Naive B cell (primary cell): ENCODE measurements at regions not wholly inside any gene's neighbourhood (a gene's known extent, or its start where the extent isn't known, plus 50 kb on each side); places are given as distances from the start of the nearest gene placed in this dataset.
"Not testable (repeated sequence)": the region's sequence is repeated elsewhere in the genome, so short reads cannot be mapped to it uniquely, and the experiment has no call there.

Source experiments
- ATAC-seq, 2 donors: fragments of 150-1000 bp; cut with Tn5 transposase; 2 replicates each; pipeline ENCODE4 v1.10.0; 2021; ENCODE audit warnings: low read depth in 2 of 2, mild to moderate bottlenecking in 2 of 2, moderate library complexity in 2 of 2
- DNase-seq: peaks from one replicate; pipeline ENCODE4 v3.0.0; 2022
- H3K27ac Mint-ChIP-seq, 6 donors: one replicate each; pipeline ENCODE4 v1.8.0; 2020 to 2022; ENCODE audit warnings: mild to moderate bottlenecking in 6 of 6, mixed read lengths in 6 of 6, moderate library complexity in 5 of 6, inconsistent platforms in 2 of 6
- H3K27me3 Mint-ChIP-seq, 3 donors: one replicate each; pipeline ENCODE4 v1.8.0; 2021 to 2022; ENCODE audit warnings: mixed read lengths in 3 of 3, mild to moderate bottlenecking in 1 of 3
- H3K36me3 Mint-ChIP-seq, 2 donors: one replicate each; pipeline ENCODE4 v1.8.0; 2020 to 2022; ENCODE audit warnings: mixed read lengths in 2 of 2, inconsistent platforms in 1 of 2, mild to moderate bottlenecking in 1 of 2
- H3K4me1 Mint-ChIP-seq, 3 donors: one replicate each; pipeline ENCODE4 v1.8.0; 2020 to 2022; ENCODE audit warnings: mixed read lengths in 3 of 3, inconsistent platforms in 1 of 3, mild to moderate bottlenecking in 1 of 3, moderate library complexity in 1 of 3
- H3K4me3 Mint-ChIP-seq, 8 donors: one replicate each; pipeline ENCODE4 v1.8.0; 2020 to 2022; ENCODE audit warnings: mild to moderate bottlenecking in 8 of 8, mixed read lengths in 8 of 8, moderate library complexity in 8 of 8, inconsistent platforms in 2 of 8
- H3K9me3 Mint-ChIP-seq, 7 donors: one replicate each; pipeline ENCODE4 v1.8.0; 2020 to 2022; ENCODE audit warnings: mixed read lengths in 7 of 7, mild to moderate bottlenecking in 5 of 7, inconsistent platforms in 2 of 7, moderate library complexity in 1 of 7

DNA sequence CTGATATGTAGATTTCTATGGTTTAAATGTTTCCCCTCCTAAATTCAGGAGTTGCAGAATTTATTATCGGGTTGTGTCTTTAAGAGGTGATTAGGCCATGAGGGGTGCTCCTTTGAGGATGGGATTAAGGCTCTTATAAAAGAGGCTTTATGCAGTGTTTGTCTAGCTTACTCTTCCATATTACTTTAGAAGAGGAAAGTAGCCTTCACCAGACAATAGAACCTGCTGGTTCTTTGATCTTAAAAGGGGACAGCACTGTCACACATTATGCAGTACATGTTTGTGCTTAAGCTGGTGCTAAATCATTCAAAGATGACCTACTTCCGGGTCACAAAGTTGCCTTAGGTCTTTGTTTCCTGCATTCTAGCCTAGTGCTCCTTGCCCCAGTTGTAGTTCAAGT lies 81.0 kb downstream of the CPXCR1 start:
- Mint-ChIP-seq H3K27ac (no peak overlapping the region), H3K36me3 (no peaks in the 10 kb centered on the region), H3K9me3 (peaks cover 0 to 11% (median 0%) of the 10 kb centered on the region in 7 donors), H3K27me3 (no peaks in the 10 kb centered on the region), H3K4me1 (no peaks in the 10 kb centered on the region), H3K4me3 (no peak overlapping the region)
- ATAC-seq (no peak), DNase-seq (no peak)

DNA sequence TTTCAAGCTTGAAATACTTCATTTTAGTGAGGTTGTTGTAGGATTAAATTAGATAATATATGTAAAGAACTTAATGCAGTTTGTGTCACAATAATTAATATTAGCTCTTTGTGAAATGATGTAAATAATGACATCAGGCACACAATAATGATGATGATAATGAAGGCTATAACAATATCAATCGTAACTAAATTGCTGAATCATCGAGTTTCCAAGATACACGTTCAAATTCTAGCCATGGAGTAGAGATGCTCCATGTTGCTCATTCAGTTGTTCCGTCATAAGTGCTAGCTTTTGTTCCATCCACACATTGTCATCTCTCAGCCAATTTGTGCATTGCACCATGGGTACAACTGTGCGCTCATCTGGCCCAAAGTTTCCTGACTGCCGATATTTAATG lies 83.1 kb downstream of the CPXCR1 start:
- Mint-ChIP-seq H3K9me3 (peaks cover 0 to 8% (median 0%) of the 10 kb centered on the region in 7 donors), H3K27me3 (no peaks in the 10 kb centered on the region), H3K36me3 (no peaks in the 10 kb centered on the region), H3K4me1 (no peaks in the 10 kb centered on the region), H3K27ac (no peak overlapping the region), H3K4me3 (no peak overlapping the region)
- no peak for DNase-seq
- ATAC-seq: no peak

DNA sequence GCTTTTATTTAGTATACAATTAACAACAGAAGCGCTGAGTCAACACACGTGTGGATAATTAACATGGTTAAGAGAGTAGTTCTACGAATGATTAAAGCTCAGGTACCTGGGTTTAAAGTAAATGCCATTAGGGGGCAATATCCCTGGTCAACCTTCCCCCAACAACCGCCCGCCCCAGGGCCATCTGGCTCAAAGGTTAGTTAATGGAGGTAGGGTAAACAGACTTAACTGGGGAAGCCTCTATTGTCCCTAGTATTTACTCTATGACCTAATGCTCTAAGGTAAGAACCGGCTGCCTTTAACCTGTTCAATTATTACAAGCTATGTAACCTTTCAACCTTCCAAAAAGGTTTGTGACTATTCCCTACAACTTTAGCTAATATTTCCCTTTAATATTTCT lies 90.7 kb downstream of the CPXCR1 start:
- H3K27ac Mint-ChIP-seq, H3K36me3 Mint-ChIP-seq, ATAC-seq, H3K4me1 Mint-ChIP-seq, H3K27me3 Mint-ChIP-seq, H3K4me3 Mint-ChIP-seq, DNase-seq: not testable (repeated sequence)
- peaks cover 0 to 11% (median 5%) of the 10 kb centered on the region in 7 donors for H3K9me3 Mint-ChIP-seq

DNA sequence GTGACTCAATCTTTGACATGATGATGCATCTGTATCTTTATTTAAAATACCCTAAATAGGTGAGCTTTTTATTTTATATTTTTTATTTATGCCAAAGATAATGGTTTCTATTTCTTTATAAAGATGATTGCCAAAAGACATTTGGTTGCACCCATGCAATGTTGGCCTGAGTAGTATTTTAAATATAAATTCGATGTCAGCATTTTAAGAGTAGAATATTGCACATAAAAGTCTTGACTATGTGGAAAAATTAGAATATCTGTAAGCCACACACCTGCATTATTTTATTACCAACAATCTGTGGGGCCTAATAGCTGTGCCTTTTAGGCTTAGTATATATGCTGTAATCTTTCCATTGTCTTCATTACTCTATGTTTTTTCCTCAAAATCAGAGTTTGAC lies 91.4 kb downstream of the CPXCR1 start:
- Mint-ChIP-seq H3K27me3 (no peaks in the 10 kb centered on the region), H3K4me3 (no peak overlapping the region), H3K36me3 (no peaks in the 10 kb centered on the region), H3K4me1 (no peaks in the 10 kb centered on the region), H3K27ac (no peak overlapping the region), H3K9me3 (peaks cover 0 to 11% (median 5%) of the 10 kb centered on the region in 7 donors)
- DNase-seq (no peak), ATAC-seq (no peak)

DNA sequence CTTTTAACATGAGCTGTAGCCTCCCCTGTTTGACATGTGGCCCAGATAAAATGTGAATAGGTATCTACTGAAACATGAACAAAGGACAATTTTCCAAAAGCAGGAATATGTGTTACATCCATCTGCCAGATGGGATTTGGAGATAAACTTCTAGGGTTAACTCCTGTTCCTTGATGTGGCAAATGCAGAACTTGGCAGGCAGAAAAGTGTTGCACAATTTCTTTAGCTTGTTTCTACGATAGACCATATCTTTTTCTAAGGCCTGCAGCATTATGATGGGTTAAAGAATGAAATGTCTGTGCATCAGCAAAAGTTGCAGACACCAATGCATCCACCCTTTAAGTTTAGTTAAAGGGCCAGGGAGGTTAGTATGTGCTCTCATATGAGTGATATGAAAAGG lies 96.8 kb downstream of the CPXCR1 start:
- DNase-seq, H3K4me3 Mint-ChIP-seq, H3K27me3 Mint-ChIP-seq, H3K4me1 Mint-ChIP-seq, ATAC-seq, H3K36me3 Mint-ChIP-seq, H3K27ac Mint-ChIP-seq: not testable (repeated sequence)
- H3K9me3 Mint-ChIP-seq: peaks cover 3 to 10% (median 5%) of the 10 kb centered on the region in 7 donors

DNA sequence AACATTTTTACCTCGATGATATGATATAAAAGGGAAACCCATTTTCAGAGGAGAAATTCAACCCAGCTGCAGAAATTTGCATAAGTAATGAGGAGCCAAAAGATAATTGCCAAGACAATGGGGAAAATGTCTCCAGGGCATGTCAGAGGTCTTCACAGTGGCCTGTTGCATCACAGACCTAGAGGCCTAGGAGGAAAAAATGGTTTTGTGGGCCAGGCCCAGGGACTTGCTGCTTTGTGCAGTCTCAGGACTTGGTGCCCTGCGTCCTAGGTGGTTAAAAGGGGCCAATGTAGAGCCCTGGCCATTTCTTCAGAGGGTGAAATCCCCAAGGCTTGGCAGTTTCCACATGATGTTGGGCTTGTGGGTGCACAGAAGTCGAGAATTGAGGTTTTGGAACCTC lies 106.9 kb downstream of the CPXCR1 start:
- H3K4me1 Mint-ChIP-seq: no peaks in the 10 kb centered on the region
- no peak for ATAC-seq
- no peaks in the 10 kb centered on the region for H3K27me3 Mint-ChIP-seq
- H3K9me3 Mint-ChIP-seq: peaks cover 2 to 14% (median 12%) of the 10 kb centered on the region in 7 donors
- DNase-seq: no peak
- no peak overlapping the region for H3K4me3 Mint-ChIP-seq
- no peaks in the 10 kb centered on the region for H3K36me3 Mint-ChIP-seq
- H3K27ac Mint-ChIP-seq: no peak overlapping the region

DNA sequence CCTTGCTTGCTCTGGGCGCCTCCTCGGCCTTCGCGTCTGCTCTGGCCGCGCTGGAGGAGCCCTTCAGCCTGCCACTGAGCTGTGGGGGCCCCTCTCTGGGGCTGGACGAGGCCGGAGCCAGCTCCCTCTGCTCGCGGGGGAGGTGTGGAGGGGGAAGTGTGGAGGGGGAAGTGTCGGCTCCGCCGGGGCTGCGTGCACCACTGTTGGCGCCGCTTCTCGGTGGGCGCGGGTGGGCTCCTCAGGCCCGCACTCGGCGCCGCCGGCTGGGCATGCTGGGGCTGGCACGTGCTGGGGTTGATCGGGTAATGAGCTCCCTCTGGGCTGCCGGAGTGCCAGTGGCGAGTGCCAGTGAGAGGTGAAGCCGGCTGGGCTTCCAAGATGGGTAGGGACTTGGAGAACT lies 116.7 kb downstream of the CPXCR1 start:
- Mint-ChIP-seq H3K36me3 (no peaks in the 10 kb centered on the region), H3K4me1 (no peaks in the 10 kb centered on the region), H3K27ac (no peak overlapping the region), H3K4me3 (no peak overlapping the region), H3K9me3 (peaks cover 0 to 8% (median 3%) of the 10 kb centered on the region in 7 donors), H3K27me3 (no peaks in the 10 kb centered on the region)
- no peak for DNase-seq
- ATAC-seq: no peak

DNA sequence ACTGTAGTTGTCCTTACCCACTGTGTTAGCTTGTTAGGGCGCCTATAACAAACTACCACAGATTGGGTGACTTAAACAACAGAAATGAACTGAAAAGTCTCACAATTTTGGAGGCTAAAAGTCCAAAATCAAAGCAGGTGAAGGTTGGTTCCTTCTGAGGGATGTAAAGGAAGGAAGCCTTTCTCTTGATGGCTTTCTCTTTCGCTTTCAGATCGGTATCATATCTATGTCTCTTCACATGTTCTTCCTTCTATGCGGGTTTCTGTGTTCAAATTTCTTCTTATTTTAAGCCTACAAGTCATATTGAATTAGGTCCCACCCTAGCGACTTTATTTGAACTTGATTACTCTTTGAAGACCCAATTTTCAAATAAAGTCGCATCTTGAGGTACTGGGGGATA lies 118.6 kb downstream of the CPXCR1 start:
- H3K4me1 Mint-ChIP-seq: no peaks in the 10 kb centered on the region
- no peak for ATAC-seq
- no peak for DNase-seq
- H3K9me3 Mint-ChIP-seq: peaks cover 0 to 8% (median 3%) of the 10 kb centered on the region in 7 donors
- H3K4me3 Mint-ChIP-seq: no peak overlapping the region
- no peaks in the 10 kb centered on the region for H3K27me3 Mint-ChIP-seq
- H3K27ac Mint-ChIP-seq: no peak overlapping the region
- no peaks in the 10 kb centered on the region for H3K36me3 Mint-ChIP-seq

DNA sequence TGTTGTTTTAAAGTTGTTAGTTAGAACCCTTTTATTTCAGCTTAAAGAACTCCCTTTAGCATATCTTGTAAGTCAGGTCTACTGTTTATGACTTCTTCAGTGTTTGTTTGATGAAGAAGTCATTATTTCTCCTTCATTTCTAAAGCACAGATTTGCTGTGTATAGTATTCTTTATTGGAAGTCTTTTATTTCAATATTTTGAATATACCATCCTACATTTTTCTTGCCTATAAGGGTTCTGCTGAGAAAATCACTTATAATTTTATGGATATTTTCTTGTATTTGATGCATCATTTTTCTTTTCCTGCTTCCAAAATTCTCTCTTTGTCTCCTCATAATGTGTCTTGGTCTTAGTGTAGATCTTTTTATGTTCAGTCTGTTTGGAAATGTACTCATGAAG lies 134.5 kb downstream of the CPXCR1 start:
- Mint-ChIP-seq H3K27ac (no peak overlapping the region), H3K36me3 (no peaks in the 10 kb centered on the region), H3K9me3 (peaks cover 0 to 6% (median 4%) of the 10 kb centered on the region in 7 donors), H3K27me3 (no peaks in the 10 kb centered on the region), H3K4me1 (no peaks in the 10 kb centered on the region), H3K4me3 (no peak overlapping the region)
- no peak for ATAC-seq
- DNase-seq: no peak

DNA sequence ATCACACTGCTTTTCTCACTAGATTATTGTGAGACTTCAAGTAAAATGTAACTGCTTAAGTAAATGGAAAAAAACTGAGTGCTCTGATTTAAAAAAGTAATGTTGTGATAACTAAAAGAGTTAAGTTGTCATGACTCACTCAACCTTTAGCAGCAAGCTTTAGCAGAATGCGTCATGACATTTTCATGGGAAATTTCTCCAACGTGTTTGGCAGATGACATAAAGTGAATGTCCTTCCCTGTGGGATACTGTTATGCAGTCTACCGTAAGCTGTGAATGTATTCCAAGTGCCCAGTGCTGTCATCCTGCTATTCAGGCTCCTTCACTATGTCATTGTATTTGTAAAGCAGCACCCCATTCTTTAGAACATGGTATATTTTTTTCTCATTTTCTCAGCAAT lies 136.2 kb downstream of the CPXCR1 start:
- no peak for DNase-seq
- Mint-ChIP-seq H3K9me3 (peaks cover 0 to 6% (median 4%) of the 10 kb centered on the region in 7 donors), H3K27ac (no peak overlapping the region), H3K36me3 (no peaks in the 10 kb centered on the region), H3K4me1 (no peaks in the 10 kb centered on the region), H3K27me3 (no peaks in the 10 kb centered on the region), H3K4me3 (no peak overlapping the region)
- ATAC-seq: no peak

DNA sequence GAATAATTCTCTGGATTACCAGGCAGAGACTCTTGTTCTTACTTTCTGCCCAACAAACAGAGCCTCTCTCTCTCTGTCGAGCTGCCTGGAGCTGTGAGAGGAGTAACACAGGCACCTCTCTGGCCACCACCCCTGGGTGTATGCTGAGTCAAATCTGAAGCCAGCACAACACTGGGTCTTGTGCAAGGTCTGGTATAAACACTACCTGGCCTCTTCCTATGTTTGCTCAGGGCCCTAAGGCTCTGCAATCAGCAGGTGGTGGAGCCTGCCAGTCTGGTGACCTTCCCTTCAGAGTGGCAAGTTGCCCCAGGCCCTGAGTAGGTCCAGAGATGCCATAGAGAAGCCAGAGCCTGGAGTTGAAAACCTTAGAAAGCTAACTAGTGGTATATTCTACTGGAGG lies 139.9 kb downstream of the CPXCR1 start:
- ATAC-seq (no peak), DNase-seq (no peak)
- Mint-ChIP-seq H3K4me3 (no peak overlapping the region), H3K9me3 (peaks cover 0 to 6% (median 2%) of the 10 kb centered on the region in 7 donors), H3K36me3 (no peaks in the 10 kb centered on the region), H3K27me3 (no peaks in the 10 kb centered on the region), H3K27ac (no peak overlapping the region), H3K4me1 (no peaks in the 10 kb centered on the region)

DNA sequence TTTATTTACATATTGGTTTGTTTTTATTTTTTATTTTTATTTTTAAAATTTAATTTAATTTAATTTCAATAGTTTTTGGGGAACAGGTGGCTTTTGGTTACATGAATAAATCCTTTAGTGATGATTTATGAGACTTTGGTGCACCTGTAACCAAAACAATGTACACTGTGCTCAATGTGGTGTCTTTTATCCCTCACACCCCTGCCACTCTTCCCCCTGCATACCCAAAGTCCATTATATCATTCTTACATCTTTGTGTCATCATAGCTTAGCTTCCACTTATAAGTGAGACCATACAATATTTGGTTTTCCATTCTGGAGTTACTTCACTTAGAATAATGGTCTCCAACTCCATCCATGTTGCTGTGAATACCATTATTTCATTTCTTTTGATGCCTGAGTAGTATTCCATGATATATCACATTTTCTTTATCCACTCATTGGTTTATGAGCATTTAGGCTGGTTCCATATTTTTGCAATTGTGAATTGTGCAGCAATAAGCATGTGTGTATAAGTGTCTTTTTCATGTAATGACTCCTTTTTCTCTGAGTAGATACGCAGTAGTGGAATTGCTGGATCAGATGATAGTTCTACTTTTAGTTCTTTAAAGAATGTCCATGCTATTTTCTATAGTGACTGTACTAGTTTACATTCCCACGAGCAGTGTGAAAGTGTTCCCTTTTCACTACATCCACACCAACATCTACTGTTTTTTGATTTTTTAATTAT lies 157.1 kb downstream of the CPXCR1 start:
- DNase-seq: no peak
- no peaks in the 10 kb centered on the region for H3K27me3 Mint-ChIP-seq
- H3K4me1 Mint-ChIP-seq: no peaks in the 10 kb centered on the region
- no peak overlapping the region for H3K27ac Mint-ChIP-seq
- ATAC-seq: no peak
- H3K36me3 Mint-ChIP-seq: no peaks in the 10 kb centered on the region
- peaks cover 0 to 22% (median 7%) of the 10 kb centered on the region in 7 donors for H3K9me3 Mint-ChIP-seq
- H3K4me3 Mint-ChIP-seq: no peak overlapping the region

DNA sequence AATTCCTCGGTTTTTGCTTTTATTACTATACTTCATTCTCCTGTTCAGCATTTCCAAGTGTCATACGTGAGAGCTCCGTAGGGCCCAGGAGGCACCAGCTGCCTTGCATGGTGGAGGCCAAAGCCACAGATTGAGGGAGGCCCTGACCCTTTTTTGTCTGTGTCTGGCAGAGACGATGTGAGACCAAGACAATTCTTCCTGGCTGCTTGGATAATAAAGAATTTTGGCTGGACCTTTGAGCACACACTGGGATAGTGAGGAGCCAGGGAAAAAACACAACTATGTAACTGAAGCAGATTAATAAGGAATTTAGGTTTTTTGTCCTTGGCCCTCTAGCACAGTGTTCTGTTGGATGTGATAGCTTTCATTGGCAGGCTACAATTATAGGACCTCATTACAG lies 161.0 kb downstream of the CPXCR1 start:
- Mint-ChIP-seq H3K4me1 (no peaks in the 10 kb centered on the region), H3K9me3 (peaks cover 0 to 7% (median 3%) of the 10 kb centered on the region in 7 donors), H3K27me3 (no peaks in the 10 kb centered on the region), H3K36me3 (no peaks in the 10 kb centered on the region), H3K4me3 (no peak overlapping the region), H3K27ac (peak overlapping the region in 1 of 6 donors; percentile 75)
- no peak for DNase-seq
- no peak for ATAC-seq

DNA sequence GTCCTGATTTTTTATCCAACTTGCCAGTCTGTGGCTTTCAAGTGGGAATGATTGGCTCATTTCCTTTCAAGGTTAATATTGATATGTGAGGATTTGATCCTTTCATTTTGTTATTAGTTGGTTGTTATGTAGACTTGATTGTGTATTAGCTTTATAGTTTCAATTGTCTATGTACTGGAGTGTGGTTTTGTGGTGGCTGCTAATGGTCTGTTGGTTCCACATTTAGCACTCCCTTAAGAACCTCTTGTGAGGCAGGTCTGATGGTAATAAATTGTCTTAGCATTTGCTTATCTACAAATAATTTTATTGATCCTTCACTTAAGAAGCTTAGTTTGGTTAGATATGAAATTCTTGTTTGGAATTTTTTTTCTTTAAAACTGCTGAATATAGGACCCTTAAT lies 190.6 kb downstream of the CPXCR1 start:
- DNase-seq: no peak
- Mint-ChIP-seq H3K27ac (no peak overlapping the region), H3K36me3 (no peaks in the 10 kb centered on the region), H3K9me3 (peaks cover 0 to 12% (median 3%) of the 10 kb centered on the region in 7 donors), H3K27me3 (no peaks in the 10 kb centered on the region), H3K4me3 (no peak overlapping the region), H3K4me1 (no peaks in the 10 kb centered on the region)
- no peak for ATAC-seq

DNA sequence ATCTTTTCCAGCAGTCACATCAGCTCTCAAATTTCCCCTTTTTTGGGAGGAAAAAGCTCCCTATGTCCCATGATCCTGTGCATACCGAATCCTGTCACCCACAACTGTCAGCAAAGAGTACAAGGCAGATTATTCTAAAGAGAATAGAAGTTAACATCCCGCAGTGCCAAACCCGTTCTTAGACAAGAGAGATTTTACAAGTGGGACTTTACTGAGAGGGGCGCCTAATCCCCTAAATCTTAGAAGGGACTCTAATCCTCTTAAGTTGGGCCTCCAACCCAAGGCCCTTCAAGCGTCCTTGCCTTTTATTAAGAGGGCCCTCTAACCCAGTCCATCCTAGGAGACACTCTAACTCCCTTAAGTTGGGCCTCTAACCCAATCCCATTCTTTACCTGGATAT lies 193.9 kb downstream of the CPXCR1 start:
- Mint-ChIP-seq H3K9me3 (peaks cover 0 to 7% (median 0%) of the 10 kb centered on the region in 7 donors), H3K27me3 (no peaks in the 10 kb centered on the region), H3K27ac (no peak overlapping the region), H3K36me3 (no peaks in the 10 kb centered on the region), H3K4me3 (no peak overlapping the region), H3K4me1 (no peaks in the 10 kb centered on the region)
- ATAC-seq (no peak), DNase-seq (no peak)
